OCI-LY3 (cell line): ENCODE measurements at regions not wholly inside any gene's neighbourhood (a gene's known extent, or its start where the extent isn't known, plus 50 kb on each side); places are given as distances from the start of the nearest gene placed in this dataset.

Experiments used
- CTCF ChIP-seq: fragments of 200-600, 300-600 bp; sonication (generic); IDR thresholded peaks from 2 replicates; pipeline ENCODE4 v1.5.1; 2014; ENCODE audit warnings: antibody characterized with exemption, low read length, low read depth
- EZH2phosphoT487 ChIP-seq: fragments of 200-600 bp; shearing (Covaris generic); IDR thresholded peaks from 2 replicates; pipeline ENCODE4 v1.6.1; 2018; ENCODE audit warnings: antibody characterized with exemption, mixed run types, low read depth

DNA sequence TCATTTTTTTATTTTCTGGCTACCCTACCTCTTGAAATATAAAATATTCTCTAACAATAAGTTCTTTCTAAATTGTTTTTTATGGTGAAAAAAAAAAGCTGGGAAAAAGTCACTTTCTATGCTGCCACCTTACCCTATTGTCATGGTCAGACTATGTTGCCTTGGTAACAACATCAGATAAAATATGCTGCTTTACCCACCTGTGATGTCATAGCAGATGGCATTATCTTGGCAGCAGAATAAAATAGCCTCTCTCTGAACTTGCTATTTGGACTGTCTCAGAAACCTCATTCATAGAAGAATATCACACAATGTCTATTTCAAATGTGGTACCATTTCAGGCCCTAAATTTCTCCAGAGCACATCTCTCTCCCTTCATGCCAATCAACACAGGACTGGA is 69.6 kb upstream of the SGIP1 start:
- no peak for TF ChIP-seq CTCF
- no peak for TF ChIP-seq EZH2phosphoT487
